Posterior vena cava (tissue), 2 donors: ENCODE measurements at regions not wholly inside any gene's neighbourhood (a gene's known extent, or its start where the extent isn't known, plus 50 kb on each side); places are given as distances from the start of the nearest gene placed in this dataset.
"Not testable (repeated sequence)": the region's sequence is repeated elsewhere in the genome, so short reads cannot be mapped to it uniquely, and the experiment has no call there.

Experiments
- DNase-seq: peaks from one replicate; pipeline ENCODE4 v3.0.0-alpha.2; 2020; ENCODE audit warnings: low spot score
- intact Hi-C, 2 donors: fragments of 100-400 bp; cut with DNase I; formaldehyde crosslinking; loops; one replicate each; pipeline versions ENCODE4 v1.14.1 to v1.14.2; 2022 to 2023
- donor health status: DM: yes; HTN: yes; CAD: no.
- donor health status: DM: yes; HTN: yes; CAD: no.

GRCh38 chr3:6242104-6242503 is 618.8 kb upstream of the GRM7 start:
- intact Hi-C loops: no loop called here
- no peak for DNase-seq

- no peak for DNase-seq
- intact Hi-C loops: no loop called here
Measured at GRCh38 chr3:6248528-6248927, 612.4 kb upstream of the GRM7 start.

DNA sequence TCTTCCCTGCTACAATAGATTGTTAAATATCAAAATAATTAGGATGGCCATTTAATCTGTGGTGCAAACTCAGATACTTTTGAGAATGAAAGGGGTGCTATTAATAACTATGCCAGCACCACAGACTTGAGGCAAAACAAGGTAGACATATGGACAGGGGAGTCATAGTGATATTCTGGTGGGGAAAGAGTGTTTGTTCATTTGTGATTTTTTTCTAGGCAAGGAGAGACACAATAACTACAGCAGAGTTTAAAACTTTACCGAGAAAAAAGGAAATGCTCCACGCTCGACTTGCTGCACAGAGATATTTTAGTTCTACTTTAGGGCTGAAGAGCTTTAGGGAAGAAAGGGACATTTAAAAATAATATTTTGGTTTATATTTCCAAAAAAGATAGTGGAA is 611.2 kb upstream of the GRM7 start:
- intact Hi-C loops: no loop called here
- DNase-seq: no peak

DNA sequence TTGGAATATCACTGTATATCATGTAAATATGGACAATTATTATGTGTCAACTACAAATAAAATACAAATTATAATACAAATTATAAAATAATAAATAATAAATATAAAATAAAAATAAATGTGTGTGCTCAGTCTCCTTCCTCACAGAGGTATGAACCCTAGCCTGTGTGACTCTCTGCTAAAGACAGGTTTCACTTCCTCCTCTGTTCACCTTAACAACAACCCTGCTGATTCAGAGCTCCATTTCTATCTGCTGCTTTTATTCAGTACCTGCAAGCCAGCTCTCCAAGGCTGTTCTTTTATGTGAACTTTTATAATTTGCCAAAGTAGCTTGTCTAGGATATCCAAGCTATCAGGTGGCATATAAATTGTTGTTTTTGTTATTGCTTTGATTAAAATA is 610.7 kb upstream of the GRM7 start:
- intact Hi-C loops: no loop called here
- no peak for DNase-seq

- DNase-seq: no peak
Measured at GRCh38 chr3:6251612-6252400, 609.1 kb upstream of the GRM7 start.

GRCh38 chr3:6254490-6254889 is 606.4 kb upstream of the GRM7 start:
- no peak for DNase-seq
- intact Hi-C loops: no loop called here

More at GRCh38 chr3:6251612-6252400, 609.1 kb upstream of the GRM7 start:
- intact Hi-C loops: no loop called here

- intact Hi-C loops: no loop called here
- DNase-seq: no peak
Measured at GRCh38 chr3:6255229-6255628, 605.7 kb upstream of the GRM7 start.

DNA sequence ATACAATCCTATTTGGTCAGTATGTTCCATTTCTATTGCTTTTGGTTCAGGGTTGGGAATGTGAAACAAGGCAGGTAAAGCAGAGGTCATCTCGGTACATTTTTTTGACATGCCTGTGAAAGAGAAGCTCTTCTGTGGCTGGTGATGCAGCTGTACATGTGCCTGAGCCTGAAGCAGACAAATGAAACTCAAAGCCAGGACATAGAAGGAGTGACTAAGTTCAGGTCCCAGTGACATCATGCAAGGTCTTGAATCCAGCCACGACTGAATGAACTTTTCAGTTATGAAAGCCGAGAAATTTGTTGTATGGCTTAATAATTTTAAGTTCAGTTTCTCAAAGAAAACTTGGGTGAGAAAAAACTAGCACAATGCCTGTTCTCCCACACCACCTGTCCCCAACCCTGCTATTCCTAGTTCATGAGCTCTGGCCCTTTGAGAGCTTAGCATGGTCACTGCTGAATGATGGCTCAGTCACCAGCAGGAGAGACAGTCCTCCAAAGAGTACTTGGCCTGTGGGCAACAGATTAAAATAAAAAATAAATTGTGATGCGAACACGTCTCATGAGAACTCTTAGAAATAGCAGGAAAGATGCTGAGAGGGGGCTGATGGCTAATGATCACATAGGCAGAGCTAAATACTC is 600.2 kb upstream of the GRM7 start:
- intact Hi-C loops: no loop called here
- no peak for DNase-seq

- DNase-seq: no peak
- intact Hi-C loops: no loop called here
Measured at GRCh38 chr3:6262010-6262409, 598.9 kb upstream of the GRM7 start.

DNA sequence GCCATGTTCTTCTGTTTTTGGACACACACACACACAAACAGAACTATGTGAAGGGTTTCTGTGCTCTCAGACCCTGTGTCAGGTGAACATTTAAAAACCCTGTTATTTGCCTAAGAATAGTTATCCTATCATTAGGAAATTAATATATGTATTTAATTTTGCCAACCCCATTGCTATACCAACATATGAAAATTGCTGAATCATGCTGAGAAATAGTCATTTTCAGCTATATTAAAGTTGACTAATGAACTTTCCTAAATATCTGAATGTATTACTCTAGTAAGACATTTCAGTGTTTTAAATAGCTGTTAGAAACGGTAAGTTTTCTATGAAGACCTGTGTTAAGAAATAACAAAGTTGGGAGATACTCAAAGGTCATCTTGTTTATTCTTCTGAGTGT is 596.9 kb upstream of the GRM7 start:
- intact Hi-C loops: no loop called here
- no peak for DNase-seq

GRCh38 chr3:6264906-6265305 is 596.0 kb upstream of the GRM7 start:
- DNase-seq: no peak
- intact Hi-C loops: no loop called here

DNA sequence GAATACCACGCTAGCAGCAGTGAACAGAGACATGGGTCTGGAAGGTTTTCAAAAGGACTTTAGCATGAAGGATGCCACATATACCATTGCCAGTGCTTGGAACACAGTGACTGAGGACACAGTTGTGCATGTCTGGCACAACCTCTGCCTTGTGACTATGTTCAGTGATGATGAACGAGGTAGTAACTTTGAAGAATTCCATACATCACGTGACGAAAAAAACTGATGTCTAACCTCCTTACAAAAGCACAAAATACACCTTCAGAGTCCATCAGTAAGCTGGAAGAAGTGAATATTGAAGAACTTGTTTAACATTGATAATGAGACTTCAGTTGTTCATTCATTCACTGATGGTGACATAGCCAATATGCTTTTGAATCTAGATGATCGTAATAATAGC is 594.8 kb upstream of the GRM7 start:
- no peak for DNase-seq
- intact Hi-C loops: no loop called here

DNA sequence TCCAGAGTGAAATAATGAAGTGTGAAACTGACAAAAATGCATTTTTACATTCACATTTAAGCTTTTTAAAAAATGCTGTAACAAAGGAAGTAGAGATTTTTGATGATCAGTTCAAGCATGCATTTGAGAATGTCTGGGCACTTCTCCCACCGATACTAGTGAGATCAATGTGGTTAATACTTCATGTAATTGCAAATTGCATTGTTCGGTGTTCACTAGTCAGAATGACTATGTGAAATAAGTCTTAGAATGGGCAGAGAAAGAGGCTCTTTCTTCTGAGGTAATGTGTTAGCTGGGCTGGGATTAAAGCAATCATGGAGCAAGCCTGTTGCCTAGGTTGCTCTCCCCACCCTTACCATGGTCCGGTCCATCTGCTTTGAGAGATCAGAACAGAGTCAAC is 587.0 kb upstream of the GRM7 start:
- intact Hi-C loops: no loop called here
- DNase-seq: no peak

- intact Hi-C loops: no loop called here
- DNase-seq: no peak
Measured at GRCh38 chr3:6281662-6282061, 579.3 kb upstream of the GRM7 start.

GRCh38 chr3:6282918-6283317 is 578.0 kb upstream of the GRM7 start:
- DNase-seq: no peak
- intact Hi-C loops: no loop called here

DNA sequence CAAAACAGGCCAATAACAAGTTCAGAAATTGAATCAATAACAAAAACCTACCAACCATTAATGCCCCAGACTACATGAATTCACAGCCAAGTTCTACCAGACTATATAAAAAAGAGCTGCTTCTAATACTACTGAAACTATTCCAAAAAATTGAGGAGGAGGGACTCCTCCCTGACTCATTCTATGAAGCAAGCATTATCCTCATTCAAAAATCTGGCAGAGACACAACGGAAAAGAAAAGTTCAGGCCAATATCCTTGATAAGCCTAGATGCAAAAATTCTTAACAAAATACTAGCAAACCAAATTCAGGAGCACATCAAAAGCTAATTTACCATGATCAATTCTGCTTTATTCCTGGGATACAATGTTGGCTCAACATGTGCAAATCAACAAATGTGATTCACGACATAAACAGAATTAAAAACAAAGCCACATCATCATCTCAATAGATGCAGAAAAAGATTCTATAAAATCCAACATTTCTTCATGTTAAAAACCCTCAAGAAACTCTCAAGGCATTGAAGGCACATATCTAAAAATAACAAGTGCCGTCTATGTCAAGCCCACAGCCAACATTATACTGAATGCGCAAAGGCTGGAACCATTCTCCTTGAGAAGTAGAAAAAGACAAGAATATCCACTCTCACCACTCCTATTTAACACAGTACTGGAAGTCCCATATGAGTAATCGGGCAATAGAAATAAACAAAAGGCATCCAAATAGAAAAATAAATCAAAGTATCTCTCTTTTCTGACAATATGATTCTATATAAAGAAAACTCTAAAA is 573.6 kb upstream of the GRM7 start:
- no peak for DNase-seq
- intact Hi-C loops: no loop called here

- intact Hi-C loops: no loop called here
- no peak for DNase-seq
Measured at GRCh38 chr3:6301626-6302025, 559.3 kb upstream of the GRM7 start.

- intact Hi-C loops: no loop called here
- DNase-seq: no peak
Measured at GRCh38 chr3:6315906-6316305, 545.0 kb upstream of the GRM7 start.

GRCh38 chr3:6321999-6322398 is 538.9 kb upstream of the GRM7 start:
- intact Hi-C loops: no loop called here

DNA sequence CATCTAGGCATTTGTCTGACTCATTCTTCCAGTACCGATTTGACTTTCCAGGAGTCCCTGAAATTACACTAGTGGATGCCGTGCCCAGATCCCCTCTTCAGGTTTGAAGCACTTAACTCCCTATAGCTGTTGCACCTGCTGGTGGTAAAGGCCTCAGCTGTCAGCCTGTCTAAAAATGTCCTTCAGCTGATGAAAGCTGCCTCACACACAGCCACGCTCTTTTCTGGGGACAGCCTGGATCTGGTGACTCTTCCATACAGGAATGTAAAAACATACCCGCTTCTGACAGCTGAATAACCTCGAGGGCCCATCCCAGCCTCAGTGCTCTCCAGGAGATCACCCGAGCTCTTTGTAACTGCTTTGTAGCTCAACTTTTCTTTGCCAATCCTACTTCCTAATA is 534.1 kb upstream of the GRM7 start:
- DNase-seq: no peak
- intact Hi-C loops: no loop called here

More at GRCh38 chr3:6321999-6322398, 538.9 kb upstream of the GRM7 start:
- DNase-seq: no peak

DNA sequence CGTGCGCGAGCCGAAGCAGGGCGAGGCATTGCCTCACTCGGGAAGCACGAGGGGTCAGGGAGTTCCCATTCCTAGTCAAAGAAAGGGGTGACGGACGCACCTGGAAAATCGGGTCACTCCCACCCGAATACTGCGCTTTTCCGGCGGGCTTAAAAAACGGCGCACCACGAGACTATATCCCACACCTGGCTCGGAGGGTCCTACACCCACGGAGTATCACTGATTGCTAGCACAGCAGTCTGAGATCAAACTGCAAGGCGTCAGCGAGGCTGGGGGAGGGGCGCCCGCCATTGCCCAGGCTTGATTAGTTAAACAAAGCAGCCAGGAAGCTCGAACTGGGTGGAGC is 520.0 kb upstream of the GRM7 start:
- intact Hi-C loops: not testable (repeated sequence)

More for the DNA sequence above, 520.0 kb upstream of the GRM7 start:
- not testable (repeated sequence) for DNase-seq
